Effector memory CD8-positive, alpha-beta T cell (primary cell): ENCODE measurements at regions not wholly inside any gene's neighbourhood (a gene's known extent, or its start where the extent isn't known, plus 50 kb on each side); places are given as distances from the start of the nearest gene placed in this dataset.

Experiments used
- ATAC-seq: fragments of 150-1000 bp; cut with Tn5 transposase; replicated peaks from 2 replicates; pipeline ENCODE4 v1.10.0; 2021; ENCODE audit warnings: mild to moderate bottlenecking, moderate library complexity
- DNase-seq, 3 experiments: peaks; one replicate each; pipeline ENCODE4 v3.0.0; 2021
- H3K27ac Mint-ChIP-seq, 2 donors: one replicate each; pipeline ENCODE4 v1.8.0; 2022; ENCODE audit warnings: mild to moderate bottlenecking in 2 of 2, mixed read lengths in 2 of 2, moderate library complexity in 2 of 2
- H3K27me3 Mint-ChIP-seq, 2 donors: one replicate each; pipeline ENCODE4 v1.8.0; 2022; ENCODE audit warnings: mixed read lengths in 2 of 2
- H3K36me3 Mint-ChIP-seq: one replicate; pipeline ENCODE4 v1.8.0; 2022; ENCODE audit warnings: mild to moderate bottlenecking, moderate library complexity, mixed read lengths; ENCODE audit not compliant: insufficient read depth
- H3K4me1 Mint-ChIP-seq, 2 donors: one replicate each; pipeline ENCODE4 v1.8.0; 2022; ENCODE audit warnings: low read depth in 2 of 2, mixed read lengths in 2 of 2
- H3K4me3 Mint-ChIP-seq, 2 donors: one replicate each; pipeline ENCODE4 v1.8.0; 2022; ENCODE audit warnings: mild to moderate bottlenecking in 2 of 2, mixed read lengths in 2 of 2, moderate library complexity in 2 of 2
- H3K9me3 Mint-ChIP-seq, 2 donors: one replicate each; pipeline ENCODE4 v1.8.0; 2022; ENCODE audit warnings: mixed read lengths in 2 of 2

DNA sequence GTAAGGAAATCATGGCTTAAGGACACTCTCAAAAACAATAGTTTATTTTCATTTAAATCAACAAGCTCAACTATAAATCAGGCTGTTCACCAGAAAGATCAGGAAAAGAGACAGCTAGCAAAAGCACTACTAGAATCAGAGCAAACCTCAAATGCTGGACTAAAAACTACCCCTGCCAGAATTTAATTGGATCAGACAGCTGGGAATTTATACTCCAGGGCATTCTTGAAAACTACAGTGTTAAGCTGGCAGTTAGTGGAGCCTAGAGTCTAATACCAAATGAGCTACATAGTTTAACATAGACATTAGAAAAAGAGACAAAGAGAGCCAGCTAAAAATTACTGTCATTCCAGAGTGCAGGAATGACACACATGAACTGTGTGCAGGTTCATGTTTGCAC is 1016.4 kb upstream of the CRIM1 start:
- Mint-ChIP-seq H3K36me3 (peaks cover 3% of the 10 kb centered on the region), H3K27ac (no peak overlapping the region), H3K9me3 (peaks cover 0 to 6% of the 10 kb centered on the region in 2 donors), H3K4me3 (no peak overlapping the region), H3K4me1 (no peaks in the 10 kb centered on the region), H3K27me3 (no peaks in the 10 kb centered on the region)
- ATAC-seq (no peak), DNase-seq (no peak)

GRCh38 chr2:35337922-35338321 is 1017.7 kb upstream of the CRIM1 start:
- no peaks in the 10 kb centered on the region for H3K4me1 Mint-ChIP-seq
- H3K4me3 Mint-ChIP-seq, result no peak overlapping the region
- peaks cover 3% of the 10 kb centered on the region for H3K36me3 Mint-ChIP-seq
- no peaks in the 10 kb centered on the region for H3K27me3 Mint-ChIP-seq
- H3K27ac Mint-ChIP-seq, result no peak overlapping the region
- no peak for ATAC-seq
- no peak for DNase-seq
- peaks cover 0 to 6% of the 10 kb centered on the region in 2 donors for H3K9me3 Mint-ChIP-seq

DNA sequence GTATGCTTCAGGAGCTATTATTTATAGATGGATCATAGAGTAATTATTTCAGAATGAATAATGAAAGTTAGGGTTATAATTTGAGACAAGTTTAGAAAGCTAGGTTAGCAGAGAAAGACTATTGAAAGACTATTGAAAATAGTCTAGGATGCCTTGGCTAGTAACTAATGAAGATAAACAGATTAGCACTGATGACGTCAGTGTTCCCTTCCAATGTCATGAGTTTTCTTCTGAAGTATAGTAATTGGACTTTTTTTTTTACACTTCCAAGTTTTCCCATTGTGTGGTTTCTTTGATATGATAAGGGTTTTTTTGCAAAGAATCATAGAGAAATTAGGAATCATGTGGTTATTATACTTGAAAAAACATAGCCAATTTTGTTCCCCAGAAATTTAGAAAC is 1041.5 kb upstream of the CRIM1 start:
- ATAC-seq (no peak), DNase-seq (no peak)
- no peaks in the 10 kb centered on the region for H3K36me3 Mint-ChIP-seq
- H3K27ac Mint-ChIP-seq, result no peak overlapping the region
- no peaks in the 10 kb centered on the region for H3K4me1 Mint-ChIP-seq
- H3K4me3 Mint-ChIP-seq, result no peak overlapping the region
- H3K9me3 Mint-ChIP-seq, result peaks cover 0 to 3% of the 10 kb centered on the region in 2 donors
- no peaks in the 10 kb centered on the region for H3K27me3 Mint-ChIP-seq

DNA sequence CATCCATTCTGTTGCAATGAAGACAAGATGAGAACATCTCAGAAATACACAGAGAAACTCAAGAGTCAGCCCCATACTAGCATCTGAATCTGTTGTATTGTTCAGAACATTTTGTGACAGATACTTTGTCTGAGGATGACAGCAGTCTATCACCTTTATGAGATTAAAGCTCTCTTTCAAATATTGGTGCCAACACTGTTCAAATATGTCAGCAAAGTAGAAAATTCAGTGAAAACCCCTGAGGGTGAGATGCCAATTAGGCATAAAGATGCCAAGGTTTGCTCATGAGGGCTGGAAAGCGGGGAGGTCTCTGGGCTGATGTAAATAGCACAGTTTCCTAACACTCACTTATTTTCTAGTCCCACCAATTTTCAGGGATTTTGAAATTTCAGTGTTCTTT is 1054.2 kb upstream of the CRIM1 start:
- Mint-ChIP-seq H3K27me3 (no peaks in the 10 kb centered on the region), H3K4me1 (no peaks in the 10 kb centered on the region), H3K4me3 (no peak overlapping the region), H3K27ac (no peak overlapping the region), H3K9me3 (peaks cover 0 to 3% of the 10 kb centered on the region in 2 donors), H3K36me3 (no peaks in the 10 kb centered on the region)
- ATAC-seq (no peak), DNase-seq (no peak)

DNA sequence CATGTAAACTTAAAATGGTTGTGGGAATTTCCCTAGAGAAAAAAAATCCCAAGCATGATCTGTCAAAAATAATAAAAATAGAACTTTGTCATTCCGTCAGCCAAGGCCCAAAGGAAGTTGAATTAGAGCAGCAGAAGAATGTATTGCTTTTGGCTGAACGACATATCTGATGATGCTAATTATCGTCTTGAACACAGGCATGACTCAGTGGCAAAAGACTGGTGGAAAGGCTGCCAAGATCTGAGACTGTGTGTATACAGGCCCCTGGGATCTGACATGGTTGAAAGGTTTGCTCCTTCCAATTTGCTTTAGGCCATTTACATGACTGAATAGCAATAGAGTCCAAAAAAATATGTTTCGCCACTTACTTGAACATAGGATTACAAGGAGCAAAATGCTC is 1057.1 kb upstream of the CRIM1 start:
- H3K27ac Mint-ChIP-seq, result no peak overlapping the region
- ATAC-seq (no peak), DNase-seq (no peak)

GRCh38 chr2:35297403-35297802 is 1058.2 kb upstream of the CRIM1 start:
- Mint-ChIP-seq H3K4me3 (no peak overlapping the region), H3K27me3 (no peaks in the 10 kb centered on the region), H3K9me3 (peaks cover 0 to 3% of the 10 kb centered on the region in 2 donors), H3K4me1 (no peaks in the 10 kb centered on the region), H3K27ac (no peak overlapping the region), H3K36me3 (no peaks in the 10 kb centered on the region)
- DNase-seq (no peak), ATAC-seq (no peak)

More for the DNA sequence above, 1057.1 kb upstream of the CRIM1 start:
- Mint-ChIP-seq H3K27me3 (no peaks in the 10 kb centered on the region), H3K4me1 (no peaks in the 10 kb centered on the region), H3K4me3 (no peak overlapping the region), H3K36me3 (no peaks in the 10 kb centered on the region), H3K9me3 (peaks cover 0 to 3% of the 10 kb centered on the region in 2 donors)

DNA sequence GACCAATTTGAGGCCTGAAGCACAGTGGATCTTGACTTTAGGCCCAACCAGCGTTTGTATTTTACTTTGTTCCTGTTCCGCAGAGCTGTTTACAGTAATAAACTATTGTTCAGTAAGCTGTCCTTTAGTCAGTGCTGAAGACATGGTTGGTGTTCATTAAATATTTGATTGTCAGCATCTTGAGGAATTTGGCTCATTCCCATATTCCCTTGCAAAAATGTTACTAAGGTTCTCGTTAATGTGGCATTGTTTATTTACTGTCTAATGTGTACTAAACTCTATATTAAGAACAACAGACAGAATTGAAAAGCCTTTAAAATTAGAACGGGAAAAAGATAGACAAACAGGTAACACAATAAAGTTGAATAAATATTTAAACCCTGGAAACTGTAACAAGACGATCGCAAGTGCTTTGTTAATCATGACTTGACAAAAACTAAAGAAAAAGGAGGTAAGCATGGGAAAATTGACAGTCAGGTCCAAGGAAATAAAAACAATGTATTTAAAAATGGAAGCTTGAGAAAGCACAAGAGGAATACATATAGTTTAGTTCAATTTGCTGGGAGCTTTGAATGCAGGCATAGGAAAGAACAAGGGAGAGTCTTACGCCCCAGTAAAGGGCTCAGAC is 1060.8 kb upstream of the CRIM1 start:
- Mint-ChIP-seq H3K27ac (no peak overlapping the region), H3K4me1 (no peaks in the 10 kb centered on the region), H3K9me3 (peaks cover 0 to 7% of the 10 kb centered on the region in 2 donors), H3K27me3 (no peaks in the 10 kb centered on the region), H3K36me3 (no peaks in the 10 kb centered on the region), H3K4me3 (no peak overlapping the region)
- ATAC-seq (no peak), DNase-seq (no peak)

DNA sequence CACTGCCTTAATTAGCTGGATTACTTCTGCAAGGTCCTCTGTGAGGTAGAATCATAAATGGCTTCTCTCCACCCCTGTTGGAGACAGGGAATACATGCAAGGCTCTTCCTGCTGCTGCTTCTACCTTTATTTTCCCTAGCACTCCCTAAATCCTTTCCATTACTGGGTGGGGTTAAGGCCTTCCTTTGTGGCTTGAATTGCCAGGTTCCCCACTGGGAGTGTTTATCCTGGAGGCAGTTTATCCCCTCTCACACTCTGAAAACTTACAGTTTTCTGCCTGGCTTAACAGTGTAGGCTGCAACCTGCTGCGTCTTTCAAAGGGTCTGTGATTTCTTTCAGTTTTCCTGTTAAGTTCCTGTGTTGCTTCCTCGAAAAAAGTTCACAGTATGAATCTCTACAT is 1062.3 kb upstream of the CRIM1 start:
- H3K4me1 Mint-ChIP-seq, result no peaks in the 10 kb centered on the region
- H3K36me3 Mint-ChIP-seq, result no peaks in the 10 kb centered on the region
- no peak overlapping the region for H3K27ac Mint-ChIP-seq
- no peak overlapping the region for H3K4me3 Mint-ChIP-seq
- peaks cover 0 to 7% of the 10 kb centered on the region in 2 donors for H3K9me3 Mint-ChIP-seq
- no peaks in the 10 kb centered on the region for H3K27me3 Mint-ChIP-seq
- DNase-seq (no peak), ATAC-seq (no peak)

DNA sequence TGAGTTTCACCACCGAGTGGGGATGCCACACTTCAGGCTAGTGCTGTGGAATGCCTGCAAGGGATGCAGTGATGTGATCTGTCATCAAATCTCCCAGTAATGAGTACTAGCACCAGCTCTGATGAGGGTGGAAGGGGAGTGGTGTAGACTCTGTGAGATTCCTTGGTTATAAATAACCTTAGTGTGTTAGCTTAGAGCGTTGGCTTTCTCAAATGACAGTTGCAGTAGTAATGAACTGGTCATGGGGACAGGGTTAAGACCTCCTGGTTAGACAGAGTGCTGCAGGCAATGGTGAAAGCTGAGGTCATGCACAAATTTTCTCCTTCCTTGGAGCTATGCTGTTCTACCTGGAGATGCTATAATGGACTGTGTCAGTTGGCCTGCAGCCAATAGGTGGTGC is 1063.4 kb upstream of the CRIM1 start:
- DNase-seq (no peak), ATAC-seq (no peak)
- no peaks in the 10 kb centered on the region for H3K27me3 Mint-ChIP-seq
- H3K9me3 Mint-ChIP-seq, result peaks cover 0 to 7% of the 10 kb centered on the region in 2 donors
- H3K4me3 Mint-ChIP-seq, result no peak overlapping the region
- no peaks in the 10 kb centered on the region for H3K36me3 Mint-ChIP-seq
- no peak overlapping the region for H3K27ac Mint-ChIP-seq
- H3K4me1 Mint-ChIP-seq, result no peaks in the 10 kb centered on the region

DNA sequence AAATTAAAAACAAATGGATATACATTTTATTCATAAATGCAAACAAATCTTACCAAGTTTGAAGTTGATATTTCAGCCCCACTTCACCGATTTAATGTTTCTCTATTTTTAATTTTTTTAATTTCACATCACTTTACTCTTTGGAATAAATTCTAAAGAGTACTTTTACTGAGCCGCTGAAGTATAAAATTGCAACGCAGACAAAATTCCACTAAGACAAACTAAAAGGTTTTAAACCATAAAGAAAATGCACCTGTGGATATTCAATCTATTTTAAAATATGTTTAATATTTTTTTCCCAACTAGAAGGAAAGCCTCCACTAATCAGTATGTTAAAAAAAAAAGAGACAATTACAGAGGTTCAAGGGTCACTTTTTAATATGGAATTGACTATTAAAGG is 1073.9 kb upstream of the CRIM1 start:
- Mint-ChIP-seq H3K27ac (no peak overlapping the region), H3K4me3 (no peak overlapping the region), H3K4me1 (no peaks in the 10 kb centered on the region), H3K9me3 (peaks cover 0 to 7% of the 10 kb centered on the region in 2 donors), H3K36me3 (no peaks in the 10 kb centered on the region), H3K27me3 (no peaks in the 10 kb centered on the region)
- ATAC-seq (no peak), DNase-seq (no peak)

GRCh38 chr2:35255826-35256225 is 1099.8 kb upstream of the CRIM1 start:
- H3K27me3 Mint-ChIP-seq, result no peaks in the 10 kb centered on the region
- peaks cover 6 to 24% of the 10 kb centered on the region in 2 donors for H3K9me3 Mint-ChIP-seq
- DNase-seq (no peak), ATAC-seq (no peak)
- no peak overlapping the region for H3K4me3 Mint-ChIP-seq
- H3K27ac Mint-ChIP-seq, result no peak overlapping the region
- H3K36me3 Mint-ChIP-seq, result no peaks in the 10 kb centered on the region
- no peaks in the 10 kb centered on the region for H3K4me1 Mint-ChIP-seq

- Mint-ChIP-seq H3K27ac (no peak overlapping the region), H3K36me3 (no peaks in the 10 kb centered on the region), H3K27me3 (no peaks in the 10 kb centered on the region), H3K4me3 (no peak overlapping the region), H3K4me1 (no peaks in the 10 kb centered on the region), H3K9me3 (peaks cover 11 to 17% of the 10 kb centered on the region in 2 donors)
- DNase-seq, result no peak
- ATAC-seq, result no peak
These were observed 1104.4 kb upstream of the CRIM1 start for GRCh38 chr2:35251156-35251555.

- no peak for ATAC-seq
- H3K9me3 Mint-ChIP-seq, result peaks cover 0 to 9% of the 10 kb centered on the region in 2 donors
- no peaks in the 10 kb centered on the region for H3K4me1 Mint-ChIP-seq
- H3K4me3 Mint-ChIP-seq, result no peak overlapping the region
- no peaks in the 10 kb centered on the region for H3K27me3 Mint-ChIP-seq
- no peak for DNase-seq
- H3K36me3 Mint-ChIP-seq, result no peaks in the 10 kb centered on the region
- H3K27ac Mint-ChIP-seq, result no peak overlapping the region
These were observed 1108.9 kb upstream of the CRIM1 start for GRCh38 chr2:35246702-35247101.

DNA sequence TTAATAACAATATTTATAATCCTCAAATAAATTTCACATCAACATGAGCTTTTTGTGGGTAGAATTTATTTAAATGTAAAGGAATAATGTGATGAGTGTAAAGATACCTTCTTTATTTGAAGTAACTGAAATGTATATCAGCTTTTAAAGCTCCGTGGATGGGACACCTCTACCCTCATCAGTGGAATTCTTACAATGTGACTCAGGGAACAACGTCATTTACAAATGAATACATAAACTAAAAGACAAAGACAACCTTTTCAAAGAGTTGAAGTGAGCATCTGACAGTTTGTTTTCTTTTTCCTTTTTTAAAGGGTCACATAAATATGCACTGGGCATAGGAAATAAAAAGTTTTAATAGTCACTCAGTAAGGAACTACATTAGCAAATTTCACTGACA is 1127.0 kb upstream of the CRIM1 start:
- DNase-seq (no peak), ATAC-seq (no peak)
- no peaks in the 10 kb centered on the region for H3K27me3 Mint-ChIP-seq
- no peak overlapping the region for H3K27ac Mint-ChIP-seq
- no peaks in the 10 kb centered on the region for H3K4me1 Mint-ChIP-seq
- peaks cover 5 to 19% of the 10 kb centered on the region in 2 donors for H3K9me3 Mint-ChIP-seq
- no peak overlapping the region for H3K4me3 Mint-ChIP-seq
- no peaks in the 10 kb centered on the region for H3K36me3 Mint-ChIP-seq

GRCh38 chr2:35220461-35220860 is 1135.1 kb upstream of the CRIM1 start:
- H3K36me3 Mint-ChIP-seq, result no peaks in the 10 kb centered on the region
- H3K27me3 Mint-ChIP-seq, result no peaks in the 10 kb centered on the region
- H3K4me1 Mint-ChIP-seq, result no peaks in the 10 kb centered on the region
- DNase-seq, result no peak
- H3K9me3 Mint-ChIP-seq, result peaks cover 0 to 9% of the 10 kb centered on the region in 2 donors
- no peak overlapping the region for H3K27ac Mint-ChIP-seq
- no peak overlapping the region for H3K4me3 Mint-ChIP-seq
- no peak for ATAC-seq
